ENCODE measurements at regions not wholly inside any gene's neighbourhood (a gene's known extent, or its start where the extent isn't known, plus 50 kb on each side); places are given as distances from the start of the nearest gene placed in this dataset.

GRCh38 chr1:83508485-83509151 lies 490.3 kb downstream of the TTLL7 start:
- H3K27ac ChIP-seq, result peak overlapping the region in 3 of 4 donors; percentile 5 to 26 (median 23)
- peaks cover 0 to 12% (median 6%) of the 10 kb centered on the region in 4 donors for H3K4me1 ChIP-seq
- no peak for DNase-seq
- TF ChIP-seq EP300 (IDR thresholded peaks at IDR 0.05; ENCODE audit: low read depth), result no peak
- 13 to 16% methylated on average over 3 of the region's 3 CpGs for WGBS, 2 donors (ENCODE audit: low coverage in 1 of 2)
- H3K4me3 ChIP-seq, result no peak overlapping the region
- in situ Hi-C loops (cut with MboI; ENCODE audit: low pct_ligation_motif_present in 1 of 4, low pct_unique_long_range_greater_than_20kb in 1 of 4, low sequenced_read_pairs in 3 of 4) (no loop called here), intact Hi-C loops (cut with DNase I; ENCODE audit: low total_unique reads) (no loop called here)
- no peaks in the 10 kb centered on the region for H3K36me3 ChIP-seq
- H3K9me3 ChIP-seq, result no peaks in the 10 kb centered on the region
- no peaks in the 10 kb centered on the region for H3K27me3 ChIP-seq

DNA sequence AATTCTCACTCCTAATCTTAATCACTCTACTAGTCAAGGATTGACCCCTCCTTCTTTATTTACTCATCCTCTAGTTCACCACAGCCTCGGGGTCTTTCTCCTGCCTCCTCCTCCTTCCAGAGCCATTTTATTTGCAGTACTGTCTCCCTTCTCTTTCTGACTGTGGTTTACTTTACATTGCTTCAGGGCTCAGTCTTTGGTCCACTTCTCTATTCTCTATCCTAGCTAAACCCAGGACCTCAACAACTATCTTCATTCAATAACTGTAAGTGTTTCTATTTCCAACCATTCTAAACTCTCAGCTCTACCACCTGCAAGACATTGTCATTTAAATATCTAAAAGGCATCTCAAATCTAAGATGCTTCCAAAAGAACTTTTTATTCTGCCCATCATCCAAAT lies 493.8 kb downstream of the TTLL7 start:
- no peak overlapping the region for H3K27ac ChIP-seq
- no peaks in the 10 kb centered on the region for H3K9me3 ChIP-seq
- 63 to 79% methylated on average over 1 of the region's 1 CpG for WGBS, 2 donors (ENCODE audit: low coverage in 1 of 2)
- no peaks in the 10 kb centered on the region for H3K27me3 ChIP-seq
- no peak for DNase-seq
- H3K36me3 ChIP-seq, result no peaks in the 10 kb centered on the region
- intact Hi-C loops (cut with DNase I; ENCODE audit: low total_unique reads), result no loop called here
- in situ Hi-C loops (cut with MboI; ENCODE audit: low pct_ligation_motif_present in 1 of 4, low pct_unique_long_range_greater_than_20kb in 1 of 4, low sequenced_read_pairs in 3 of 4), result no loop called here
- peaks cover 0 to 12% (median 5%) of the 10 kb centered on the region in 4 donors for H3K4me1 ChIP-seq
- H3K4me3 ChIP-seq, result no peak overlapping the region
- TF ChIP-seq POLR2AphosphoS5 (IDR thresholded peaks at IDR 0.05) (no peak), POLR2A (IDR thresholded peaks at IDR 0.05) (no peak), EP300 (IDR thresholded peaks at IDR 0.05; ENCODE audit: low read depth) (no peak)
- TF ChIP-seq, protein P1, sequence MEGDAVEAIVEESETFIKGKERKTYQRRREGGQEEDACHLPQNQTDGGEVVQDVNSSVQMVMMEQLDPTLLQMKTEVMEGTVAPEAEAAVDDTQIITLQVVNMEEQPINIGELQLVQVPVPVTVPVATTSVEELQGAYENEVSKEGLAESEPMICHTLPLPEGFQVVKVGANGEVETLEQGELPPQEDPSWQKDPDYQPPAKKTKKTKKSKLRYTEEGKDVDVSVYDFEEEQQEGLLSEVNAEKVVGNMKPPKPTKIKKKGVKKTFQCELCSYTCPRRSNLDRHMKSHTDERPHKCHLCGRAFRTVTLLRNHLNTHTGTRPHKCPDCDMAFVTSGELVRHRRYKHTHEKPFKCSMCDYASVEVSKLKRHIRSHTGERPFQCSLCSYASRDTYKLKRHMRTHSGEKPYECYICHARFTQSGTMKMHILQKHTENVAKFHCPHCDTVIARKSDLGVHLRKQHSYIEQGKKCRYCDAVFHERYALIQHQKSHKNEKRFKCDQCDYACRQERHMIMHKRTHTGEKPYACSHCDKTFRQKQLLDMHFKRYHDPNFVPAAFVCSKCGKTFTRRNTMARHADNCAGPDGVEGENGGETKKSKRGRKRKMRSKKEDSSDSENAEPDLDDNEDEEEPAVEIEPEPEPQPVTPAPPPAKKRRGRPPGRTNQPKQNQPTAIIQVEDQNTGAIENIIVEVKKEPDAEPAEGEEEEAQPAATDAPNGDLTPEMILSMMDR (IDR thresholded peaks at IDR 0.05), result no peak

- Histone ChIP-seq H3K27ac (no peak overlapping the region), H3K27me3 (no peaks in the 10 kb centered on the region), H3K9me3 (no peaks in the 10 kb centered on the region), H3K36me3 (no peaks in the 10 kb centered on the region), H3K4me1 (peaks cover 0 to 2% (median 0%) of the 10 kb centered on the region in 4 donors), H3K4me3 (no peak overlapping the region)
- no peak for DNase-seq
- intact Hi-C loops (cut with DNase I; ENCODE audit: low total_unique reads), result no loop called here
- in situ Hi-C loops (cut with MboI; ENCODE audit: low pct_ligation_motif_present in 1 of 4, low pct_unique_long_range_greater_than_20kb in 1 of 4, low sequenced_read_pairs in 3 of 4), result no loop called here
- no peak for TF ChIP-seq EP300 (IDR thresholded peaks at IDR 0.05; ENCODE audit: low read depth)
- no peak for TF ChIP-seq POLR2A (IDR thresholded peaks at IDR 0.05)
- TF ChIP-seq POLR2AphosphoS5 (IDR thresholded peaks at IDR 0.05), result no peak
- TF ChIP-seq, protein P1 (IDR thresholded peaks at IDR 0.05), result no peak
- 67 to 88% methylated on average over 3 of the region's 3 CpGs for WGBS, 2 donors (ENCODE audit: low coverage in 1 of 2)
Observed at GRCh38 chr1:83503153-83503552, 495.8 kb downstream of the TTLL7 start.

GRCh38 chr1:83500987-83501591 lies 497.8 kb downstream of the TTLL7 start:
- TF ChIP-seq POLR2AphosphoS5 (IDR thresholded peaks at IDR 0.05) (no peak), POLR2A (IDR thresholded peaks at IDR 0.05) (no peak)
- TF ChIP-seq, protein P1 (IDR thresholded peaks at IDR 0.05), result no peak
- no peak for DNase-seq
- H3K27me3 ChIP-seq, result no peaks in the 10 kb centered on the region
- 78 to 82% methylated on average over 1 of the region's 1 CpG for WGBS, 2 donors (ENCODE audit: low coverage in 1 of 2)
- H3K9me3 ChIP-seq, result no peaks in the 10 kb centered on the region
- H3K4me3 ChIP-seq, result no peak overlapping the region
- intact Hi-C loops (cut with DNase I; ENCODE audit: low total_unique reads) (no loop called here), in situ Hi-C loops (cut with MboI; ENCODE audit: low pct_ligation_motif_present in 1 of 4, low pct_unique_long_range_greater_than_20kb in 1 of 4, low sequenced_read_pairs in 3 of 4) (no loop called here)
- no peak overlapping the region for H3K27ac ChIP-seq
- no peaks in the 10 kb centered on the region for H3K4me1 ChIP-seq
- H3K36me3 ChIP-seq, result no peaks in the 10 kb centered on the region
